KMS-11 (cell line): ENCODE measurements at regions not wholly inside any gene's neighbourhood (a gene's known extent, or its start where the extent isn't known, plus 50 kb on each side); places are given as distances from the start of the nearest gene placed in this dataset.
"Not testable (repeated sequence)": the region's sequence is repeated elsewhere in the genome, so short reads cannot be mapped to it uniquely, and the experiment has no call there.

ENCODE experiments used
- H2AFZ ChIP-seq: fragments of 200-600 bp; sonication (generic); 2 replicates; pipeline ENCODE4 v1.6.1; 2016; ENCODE audit warnings: antibody characterized with exemption, mixed run types, low read depth
- H3K27ac ChIP-seq: fragments of 200-600 bp; sonication (generic); 2 replicates; pipeline ENCODE4 v1.6.1; 2016; ENCODE audit warnings: mild to moderate bottlenecking, mixed run types
- H3K27me3 ChIP-seq: fragments of 200-600 bp; sonication (generic); 2 replicates; pipeline ENCODE4 v1.6.1; 2017; ENCODE audit warnings: mild to moderate bottlenecking, low read depth, mixed run types, moderate library complexity; ENCODE audit not compliant: insufficient read depth
- H3K36me3 ChIP-seq: fragments of 200-600 bp; sonication (generic); 2 replicates; pipeline ENCODE4 v1.6.1; 2017; ENCODE audit warnings: mild to moderate bottlenecking, mixed run types; ENCODE audit not compliant: insufficient read depth
- H3K4me1 ChIP-seq: fragments of 200-600 bp; sonication (generic); 2 replicates; pipeline ENCODE4 v1.6.1; 2016; ENCODE audit warnings: mild to moderate bottlenecking, low read depth, mixed run types; ENCODE audit not compliant: poor library complexity, severe bottlenecking
- H3K4me2 ChIP-seq: fragments of 200-600 bp; sonication (generic); 2 replicates; pipeline ENCODE4 v1.7.0; 2016; ENCODE audit warnings: mild to moderate bottlenecking, mixed run types
- H3K4me3 ChIP-seq: fragments of 200-600 bp; sonication (generic); IDR thresholded peaks from 2 replicates; pipeline ENCODE4 v1.6.1; 2017; ENCODE audit warnings: low read depth, low read length, mixed read lengths; ENCODE audit not compliant: insufficient read depth
- H3K79me2 ChIP-seq: fragments of 200-600 bp; sonication (generic); 2 replicates; pipeline ENCODE4 v1.6.1; 2016; ENCODE audit warnings: low read depth, mixed run types; ENCODE audit not compliant: insufficient read depth
- H3K9ac ChIP-seq: fragments of 200-600 bp; sonication (generic); 2 replicates; pipeline ENCODE4 v1.6.1; 2016; ENCODE audit warnings: mild to moderate bottlenecking, mixed run types
- H4K20me1 ChIP-seq: fragments of 200-600 bp; sonication (generic); 2 replicates; pipeline ENCODE4 v1.6.1; 2016; ENCODE audit warnings: mild to moderate bottlenecking, mixed run types; ENCODE audit not compliant: insufficient read depth
- CTCF ChIP-seq: fragments of 200-600 bp; sonication (generic); conservative IDR thresholded peaks from 2 replicates; pipeline ENCODE4 v1.6.1; 2017; ENCODE audit warnings: low read depth, mild to moderate bottlenecking, antibody characterized with exemption, low read length, moderate library complexity, mixed read lengths

- no peak overlapping the region for H3K9ac ChIP-seq
- no peaks in the 10 kb centered on the region for H3K36me3 ChIP-seq
- H3K4me3 ChIP-seq, result no peak overlapping the region
- H3K27ac ChIP-seq, result no peak overlapping the region
- H3K4me1 ChIP-seq, result no peaks in the 10 kb centered on the region
- no peaks in the 10 kb centered on the region for H3K79me2 ChIP-seq
- no peak for TF ChIP-seq CTCF
- H2AFZ ChIP-seq, result no peak overlapping the region
- H4K20me1 ChIP-seq, result no peaks in the 10 kb centered on the region
- H3K27me3 ChIP-seq, result no peaks in the 10 kb centered on the region
- no peak overlapping the region for H3K4me2 ChIP-seq
These were observed 174.0 kb upstream of the MXRA5 start for GRCh38 chrX:3520458-3520857.

GRCh38 chrX:3519384-3519783 lies 172.9 kb upstream of the MXRA5 start:
- not testable (repeated sequence) for H3K9ac ChIP-seq, H3K36me3 ChIP-seq, H2AFZ ChIP-seq, H3K27ac ChIP-seq, H3K4me1 ChIP-seq, H4K20me1 ChIP-seq, H3K4me2 ChIP-seq, H3K4me3 ChIP-seq, H3K27me3 ChIP-seq, H3K79me2 ChIP-seq

GRCh38 chrX:3518870-3519269 lies 172.4 kb upstream of the MXRA5 start:
- Histone ChIP-seq H3K9ac (no peak overlapping the region), H3K4me2 (no peak overlapping the region), H2AFZ (no peak overlapping the region), H3K4me1 (no peaks in the 10 kb centered on the region), H4K20me1 (no peaks in the 10 kb centered on the region), H3K4me3 (no peak overlapping the region), H3K27ac (no peak overlapping the region), H3K79me2 (no peaks in the 10 kb centered on the region), H3K36me3 (no peaks in the 10 kb centered on the region), H3K27me3 (no peaks in the 10 kb centered on the region)
- no peak for TF ChIP-seq CTCF

- H2AFZ ChIP-seq, result no peak overlapping the region
- no peak overlapping the region for H3K27ac ChIP-seq
- no peaks in the 10 kb centered on the region for H3K79me2 ChIP-seq
- H3K4me3 ChIP-seq, result no peak overlapping the region
- no peaks in the 10 kb centered on the region for H4K20me1 ChIP-seq
- H3K36me3 ChIP-seq, result no peaks in the 10 kb centered on the region
- H3K27me3 ChIP-seq, result no peaks in the 10 kb centered on the region
- TF ChIP-seq CTCF, result no peak
- no peaks in the 10 kb centered on the region for H3K4me1 ChIP-seq
- H3K9ac ChIP-seq, result no peak overlapping the region
- H3K4me2 ChIP-seq, result no peak overlapping the region
These were observed 169.6 kb upstream of the MXRA5 start for GRCh38 chrX:3516051-3516541.

- Histone ChIP-seq H2AFZ (no peak overlapping the region), H3K27me3 (no peaks in the 10 kb centered on the region), H4K20me1 (no peaks in the 10 kb centered on the region), H3K36me3 (no peaks in the 10 kb centered on the region), H3K4me3 (no peak overlapping the region), H3K27ac (no peak overlapping the region), H3K9ac (no peak overlapping the region), H3K4me1 (no peaks in the 10 kb centered on the region), H3K79me2 (no peaks in the 10 kb centered on the region), H3K4me2 (no peak overlapping the region)
- no peak for TF ChIP-seq CTCF
These were observed 168.5 kb upstream of the MXRA5 start for GRCh38 chrX:3514996-3515395.

- not testable (repeated sequence) for H3K4me1 ChIP-seq, H3K4me3 ChIP-seq, H3K79me2 ChIP-seq, H4K20me1 ChIP-seq, H3K27ac ChIP-seq, H3K36me3 ChIP-seq, H2AFZ ChIP-seq, H3K9ac ChIP-seq, H3K4me2 ChIP-seq, H3K27me3 ChIP-seq
These were observed 165.7 kb upstream of the MXRA5 start for GRCh38 chrX:3512150-3512549.
